Activated T-cell treated with anti-CD3 and anti-CD28 coated beads for 24 hours (primary cell): ENCODE measurements at regions not wholly inside any gene's neighbourhood (a gene's known extent, or its start where the extent isn't known, plus 50 kb on each side); places are given as distances from the start of the nearest gene placed in this dataset.
A peak's percentile ranks its signal among the peaks of the same experiment; 100 is the strongest.
"Not testable (repeated sequence)": the region's sequence is repeated elsewhere in the genome, so short reads cannot be mapped to it uniquely, and the experiment has no call there.

ENCODE experiments used
- DNase-seq: peaks from one replicate; pipeline ENCODE4 v3.0.0-alpha.2; 2020; ENCODE audit warnings: low read depth

GRCh38 chr2:131738996-131739434, 211.3 kb downstream of the CCDC74A start:
- DNase-seq, result not testable (repeated sequence)

- no peak for DNase-seq
Observed at GRCh38 chr2:131753640-131754561, 226.2 kb downstream of the CCDC74A start.

- no peak for DNase-seq
Observed at GRCh38 chr2:131754929-131755720, 227.4 kb downstream of the CCDC74A start.

- no peak for DNase-seq
Observed at GRCh38 chr2:131756141-131756907, 228.6 kb downstream of the CCDC74A start.

- not testable (repeated sequence) for DNase-seq
Observed at GRCh38 chr2:131758941-131759340, 231.3 kb downstream of the CCDC74A start.

GRCh38 chr2:131774955-131775555, 247.4 kb downstream of the CCDC74A start:
- not testable (repeated sequence) for DNase-seq

GRCh38 chr2:131775903-131776506, 248.3 kb downstream of the CCDC74A start:
- DNase-seq, result not testable (repeated sequence)

GRCh38 chr2:131780446-131780845, 252.8 kb downstream of the CCDC74A start:
- DNase-seq, result not testable (repeated sequence)

GRCh38 chr2:131801210-131801744, 273.6 kb downstream of the CCDC74A start:
- no peak for DNase-seq

GRCh38 chr2:131801745-131802350, 274.2 kb downstream of the CCDC74A start:
- peak; percentile 77 for DNase-seq

GRCh38 chr2:131802351-131802836, 274.7 kb downstream of the CCDC74A start:
- DNase-seq, result peak; percentile 36

- DNase-seq, result not testable (repeated sequence)
Observed at GRCh38 chr2:131803237-131803636, 275.5 kb downstream of the CCDC74A start.

- DNase-seq, result not testable (repeated sequence)
Observed at GRCh38 chr2:131812605-131813004, 284.9 kb downstream of the CCDC74A start.

- not testable (repeated sequence) for DNase-seq
Observed at GRCh38 chr2:131813378-131813777, 285.7 kb downstream of the CCDC74A start.

- DNase-seq, result not testable (repeated sequence)
Observed at GRCh38 chr2:131818267-131818973, 290.7 kb downstream of the CCDC74A start.

GRCh38 chr2:131822237-131822721, 294.6 kb downstream of the CCDC74A start:
- not testable (repeated sequence) for DNase-seq

GRCh38 chr2:131823058-131823457, 295.4 kb downstream of the CCDC74A start:
- not testable (repeated sequence) for DNase-seq

GRCh38 chr2:131824986-131825385, 297.3 kb downstream of the CCDC74A start:
- not testable (repeated sequence) for DNase-seq

GRCh38 chr2:131827481-131828163, 299.9 kb downstream of the CCDC74A start:
- DNase-seq, result no peak
